Ovary (tissue), 7 donors: ENCODE measurements at regions not wholly inside any gene's neighbourhood (a gene's known extent, or its start where the extent isn't known, plus 50 kb on each side); places are given as distances from the start of the nearest gene placed in this dataset.

Experiments used
- DNase-seq, 5 donors: peaks; one replicate each; pipeline ENCODE4 v3.0.0-alpha.2; 2019 to 2020
- H3K27ac ChIP-seq, 2 donors: fragments of 200-600 bp; one replicate each; pipeline versions ENCODE4 v1.5.1 to v1.8.0; 2019 to 2022
- H3K27me3 ChIP-seq: fragments of 200-600 bp; one replicate; pipeline ENCODE4 v1.8.0; 2022
- H3K36me3 ChIP-seq: fragments of 200-600 bp; sonication (generic); one replicate; pipeline ENCODE4 v1.5.1; 2019
- H3K4me1 ChIP-seq: one replicate; pipeline ENCODE4 v1.8.1; 2013; ENCODE audit warnings: mild to moderate bottlenecking, moderate library complexity; ENCODE audit not compliant: insufficient read depth
- H3K4me3 ChIP-seq: fragments of 200-600 bp; sonication (generic); one replicate; pipeline ENCODE4 v1.5.1; 2017
- H3K9me3 ChIP-seq, 2 donors: fragments of 200-600 bp in 1 of 2; sonication (generic) in 1 of 2; one replicate each; pipeline versions ENCODE4 v1.5.1 to v1.8.1; 2013 to 2019; ENCODE audit warnings: mild to moderate bottlenecking in 1 of 2, moderate library complexity in 1 of 2
- CTCF ChIP-seq, 3 donors: fragments of 450-650 bp in 2 of 3; fragments of 200-600 bp in 1 of 3; IDR thresholded peaks; one replicate each; pipeline versions ENCODE4 v1.5.1 to v1.8.0; 2016 to 2022; ENCODE audit warnings: antibody characterized with exemption in 3 of 3, mild to moderate bottlenecking in 1 of 3
- EP300 ChIP-seq: sonication (generic); formaldehyde crosslinking; IDR thresholded peaks from one replicate; pipeline ENCODE4 v1.6.1; 2017; ENCODE audit warnings: antibody characterized with exemption
- POLR2A ChIP-seq: fragments of 450-650 bp; IDR thresholded peaks from one replicate; pipeline ENCODE4 v1.6.1; 2017; ENCODE audit warnings: antibody characterized with exemption, mild to moderate bottlenecking, moderate library complexity
- WGBS, 3 donors: extraction: QIAGEN DNeasy Blood & Tissue Kit in 1 of 3; methylation state at CpG; one replicate each; pipeline versions ENCODE4 v1.1.5 to v1.1.7; 2013 to 2017; 5-methylcytosine and 5-hydroxymethylcytosine counted together
- intact Hi-C, 4 donors: fragments of 100-400 bp; cut with DNase I; formaldehyde crosslinking; loops; one replicate each; pipeline versions ENCODE4 v1.11.0 to v1.15.1; 2022 to 2023
- donor health status: DM: no; HTN: no; CAD: no; lungs with moderate emphysema.
- donor health status: DM: no; HTN: no; CAD: no.
- donor health status: Bipolar disorder and iron deficiency.
- donor health status: DM: no; HTN: no; CAD: no.
- donor health status: DM: yes; HTN: yes; CAD: no.

GRCh38 chr5:158563760-158564390 lies 535.8 kb downstream of the EBF1 start:
- TF ChIP-seq POLR2A, result no peak
- no peak for TF ChIP-seq CTCF (IDR thresholded peaks at IDR 0.05)
- no peak for TF ChIP-seq EP300
- intact Hi-C loops, result no loop called here
- H3K36me3 ChIP-seq, result no peaks in the 10 kb centered on the region
- no peak overlapping the region for H3K4me3 ChIP-seq
- H3K9me3 ChIP-seq, result no peaks in the 10 kb centered on the region
- H3K27me3 ChIP-seq, result no peaks in the 10 kb centered on the region
- no peak overlapping the region for H3K27ac ChIP-seq
- DNase-seq, result no peak
- no peaks in the 10 kb centered on the region for H3K4me1 ChIP-seq
- WGBS, 3 donors, result 93 to 97% (median 96%) methylated on average over 5 of the region's 5 CpGs

DNA sequence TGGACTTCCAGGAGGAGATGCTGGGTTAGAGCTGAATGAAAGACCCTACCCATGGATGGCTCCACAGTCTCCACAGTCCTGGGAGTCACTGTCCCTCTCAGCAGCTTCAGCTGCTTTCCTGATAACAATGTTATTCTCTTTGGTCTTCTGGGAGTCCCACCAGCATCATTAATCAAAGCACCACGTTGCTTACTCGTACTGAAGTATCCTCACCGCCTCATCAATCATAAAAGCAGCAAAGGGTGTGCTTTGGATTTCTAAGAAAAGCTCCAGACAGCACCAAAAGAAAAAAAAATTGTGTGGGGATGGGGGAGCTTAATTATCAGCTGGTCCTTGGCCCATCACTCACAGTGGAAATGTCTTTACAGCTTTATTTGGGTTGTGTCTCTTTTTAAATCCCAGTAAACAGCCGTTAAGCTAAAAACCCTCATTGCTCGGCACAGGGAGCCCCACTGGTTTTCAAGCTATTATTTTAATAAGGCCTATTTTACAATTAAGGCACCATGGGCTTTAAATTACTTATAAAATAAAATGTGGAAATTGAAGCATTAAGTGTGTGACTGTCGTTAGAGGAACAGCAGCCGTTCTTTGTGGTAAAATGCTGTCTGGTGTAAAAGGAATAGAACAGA lies 538.0 kb downstream of the EBF1 start:
- 78 to 80% (median 79%) methylated on average over 7 of the region's 7 CpGs for WGBS, 3 donors

GRCh38 chr5:158560170-158560569 lies 539.5 kb downstream of the EBF1 start:
- Histone ChIP-seq H3K27ac (no peak overlapping the region), H3K36me3 (no peaks in the 10 kb centered on the region), H3K9me3 (no peaks in the 10 kb centered on the region), H3K4me1 (no peaks in the 10 kb centered on the region), H3K27me3 (no peaks in the 10 kb centered on the region), H3K4me3 (no peak overlapping the region)
- no peak for TF ChIP-seq POLR2A
- intact Hi-C loops, result no loop called here
- DNase-seq, result no peak
- WGBS, 3 donors, result 70 to 80% (median 75%) methylated on average over 6 of the region's 6 CpGs

More for the DNA sequence above, 538.0 kb downstream of the EBF1 start:
- no peaks in the 10 kb centered on the region for H3K4me1 ChIP-seq
- H3K9me3 ChIP-seq, result no peaks in the 10 kb centered on the region
- TF ChIP-seq CTCF (IDR thresholded peaks at IDR 0.05) (no peak), POLR2A (no peak), EP300 (no peak)
- intact Hi-C loops, result no loop called here
- H3K36me3 ChIP-seq, result no peaks in the 10 kb centered on the region
- H3K27ac ChIP-seq, result no peak overlapping the region
- no peaks in the 10 kb centered on the region for H3K27me3 ChIP-seq
- DNase-seq, result no peak
- H3K4me3 ChIP-seq, result no peak overlapping the region

DNA sequence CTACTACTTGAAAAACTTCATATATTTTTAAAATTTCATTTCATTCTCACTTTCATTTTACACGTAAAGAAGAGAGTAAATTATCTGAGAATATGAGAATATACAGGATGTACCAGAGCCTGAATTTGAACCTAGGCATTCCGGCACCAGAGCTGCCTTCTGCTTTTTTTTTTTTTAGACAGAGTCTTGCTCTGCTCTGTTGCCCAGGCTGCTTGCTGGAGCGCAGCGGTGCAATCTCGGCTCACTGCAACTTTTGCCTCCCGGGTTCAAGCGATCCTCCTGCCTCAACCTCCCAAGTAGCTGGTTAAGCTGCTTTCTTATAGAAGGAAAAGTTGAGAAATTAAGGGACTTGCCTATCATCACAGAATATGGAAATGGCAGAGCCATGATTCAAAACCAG lies 540.1 kb downstream of the EBF1 start:
- TF ChIP-seq CTCF (IDR thresholded peaks at IDR 0.05) (no peak), EP300 (no peak), POLR2A (no peak)
- H3K4me1 ChIP-seq, result no peaks in the 10 kb centered on the region
- no peak overlapping the region for H3K4me3 ChIP-seq
- intact Hi-C loops, result no loop called here
- H3K9me3 ChIP-seq, result no peaks in the 10 kb centered on the region
- H3K27me3 ChIP-seq, result no peaks in the 10 kb centered on the region
- 93 to 96% (median 96%) methylated on average over 7 of the region's 7 CpGs for WGBS, 3 donors
- no peak for DNase-seq
- no peak overlapping the region for H3K27ac ChIP-seq
- no peaks in the 10 kb centered on the region for H3K36me3 ChIP-seq

DNA sequence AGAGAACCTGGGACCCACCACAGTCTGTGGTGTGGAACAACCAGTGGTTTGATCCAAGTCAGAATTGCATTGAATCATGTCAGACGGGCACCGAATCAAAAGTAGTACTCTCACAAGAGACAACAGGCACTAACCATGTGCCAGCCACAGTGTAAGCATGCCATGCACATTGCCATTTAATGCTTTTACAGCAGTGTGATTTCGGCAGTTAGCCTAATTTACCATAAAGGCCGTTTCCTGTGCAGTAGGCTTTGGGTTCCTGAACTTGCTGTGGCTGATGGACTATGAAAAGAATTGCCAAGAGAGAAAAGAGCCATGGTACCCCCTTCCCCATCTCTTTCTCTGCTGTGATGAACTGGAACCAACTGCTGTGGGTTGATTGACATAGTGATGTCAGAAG lies 540.6 kb downstream of the EBF1 start:
- H3K36me3 ChIP-seq, result no peaks in the 10 kb centered on the region
- H3K9me3 ChIP-seq, result no peaks in the 10 kb centered on the region
- no peak overlapping the region for H3K27ac ChIP-seq
- DNase-seq, result no peak
- no peaks in the 10 kb centered on the region for H3K4me1 ChIP-seq
- 93 to 96% (median 93%) methylated on average over 4 of the region's 4 CpGs for WGBS, 3 donors
- intact Hi-C loops, result no loop called here
- TF ChIP-seq CTCF (IDR thresholded peaks at IDR 0.05), result no peak
- TF ChIP-seq EP300, result no peak
- no peak for TF ChIP-seq POLR2A
- H3K4me3 ChIP-seq, result no peak overlapping the region
- H3K27me3 ChIP-seq, result no peaks in the 10 kb centered on the region
